ENCODE measurements at regions not wholly inside any gene's neighbourhood (a gene's known extent, or its start where the extent isn't known, plus 50 kb on each side); places are given as distances from the start of the nearest gene placed in this dataset.

- Histone ChIP-seq H3K27ac (ENCODE audit: low read depth, low read length) (no peak overlapping the region), H3K9me3 (ENCODE audit: insufficient read depth, low read length) (no peaks in the 10 kb centered on the region), H3K4me3 (ENCODE audit: insufficient read depth, low read length, poor library complexity, severe bottlenecking) (no peak overlapping the region), H3K27me3 (ENCODE audit: low read length) (no peaks in the 10 kb centered on the region), H4K20me1 (ENCODE audit: low read depth, low read length) (no peaks in the 10 kb centered on the region), H3F3A (ENCODE audit: insufficient read depth) (no peaks in the 10 kb centered on the region), H3K36me3 (ENCODE audit: low read length) (no peaks in the 10 kb centered on the region), H3K79me2 (ENCODE audit: insufficient read depth, low read length) (no peaks in the 10 kb centered on the region), H3K9me2 (replicated peaks; ENCODE audit: insufficient read depth, low read length) (no peaks in the 10 kb centered on the region), H2AFZ (ENCODE audit: low read depth, low read length, severe bottlenecking) (no peak overlapping the region), H3K9ac (ENCODE audit: low read length) (no peak overlapping the region), H3K4me2 (ENCODE audit: low read depth, low read length, poor library complexity, severe bottlenecking) (no peak overlapping the region)
- TF ChIP-seq EZH2phosphoT487 (conservative IDR thresholded peaks at IDR 0.05; ENCODE audit: low read length): no peak
- no peak for TF ChIP-seq CTCF (IDR thresholded peaks at IDR 0.05; ENCODE audit: insufficient read depth, low read length, poor library complexity, severe bottlenecking)
Measured at GRCh38 chr16:7090628-7091115, 242.0 kb upstream of the RBFOX1 start.

- H3K27ac ChIP-seq (ENCODE audit: low read depth, low read length): no peak overlapping the region
- no peaks in the 10 kb centered on the region for H3K9me3 ChIP-seq (ENCODE audit: insufficient read depth, low read length)
- H3K79me2 ChIP-seq (ENCODE audit: insufficient read depth, low read length): no peaks in the 10 kb centered on the region
- H4K20me1 ChIP-seq (ENCODE audit: low read depth, low read length): no peaks in the 10 kb centered on the region
- H2AFZ ChIP-seq (ENCODE audit: low read depth, low read length, severe bottlenecking): no peak overlapping the region
- no peaks in the 10 kb centered on the region for H3F3A ChIP-seq (ENCODE audit: insufficient read depth)
- H3K27me3 ChIP-seq (ENCODE audit: low read length): no peaks in the 10 kb centered on the region
- no peaks in the 10 kb centered on the region for H3K36me3 ChIP-seq (ENCODE audit: low read length)
- no peaks in the 10 kb centered on the region for H3K9me2 ChIP-seq (replicated peaks; ENCODE audit: insufficient read depth, low read length)
- H3K4me3 ChIP-seq (ENCODE audit: insufficient read depth, low read length, poor library complexity, severe bottlenecking): no peak overlapping the region
- no peak overlapping the region for H3K4me2 ChIP-seq (ENCODE audit: low read depth, low read length, poor library complexity, severe bottlenecking)
- H3K9ac ChIP-seq (ENCODE audit: low read length): no peak overlapping the region
- no peak for TF ChIP-seq EZH2phosphoT487 (conservative IDR thresholded peaks at IDR 0.05; ENCODE audit: low read length)
- no peak for TF ChIP-seq CTCF (IDR thresholded peaks at IDR 0.05; ENCODE audit: insufficient read depth, low read length, poor library complexity, severe bottlenecking)
Measured at GRCh38 chr16:7089751-7090150, 242.9 kb upstream of the RBFOX1 start.

- Histone ChIP-seq H3K27ac (ENCODE audit: low read depth, low read length) (no peak overlapping the region), H4K20me1 (ENCODE audit: low read depth, low read length) (no peaks in the 10 kb centered on the region), H3K9me3 (ENCODE audit: insufficient read depth, low read length) (no peaks in the 10 kb centered on the region), H3K79me2 (ENCODE audit: insufficient read depth, low read length) (no peaks in the 10 kb centered on the region), H3K4me2 (ENCODE audit: low read depth, low read length, poor library complexity, severe bottlenecking) (no peak overlapping the region), H3K4me3 (ENCODE audit: insufficient read depth, low read length, poor library complexity, severe bottlenecking) (no peak overlapping the region), H3K9ac (ENCODE audit: low read length) (no peak overlapping the region), H3F3A (ENCODE audit: insufficient read depth) (no peaks in the 10 kb centered on the region), H3K27me3 (ENCODE audit: low read length) (no peaks in the 10 kb centered on the region), H3K36me3 (ENCODE audit: low read length) (no peaks in the 10 kb centered on the region), H3K9me2 (replicated peaks; ENCODE audit: insufficient read depth, low read length) (no peaks in the 10 kb centered on the region), H2AFZ (ENCODE audit: low read depth, low read length, severe bottlenecking) (no peak overlapping the region)
- TF ChIP-seq CTCF (IDR thresholded peaks at IDR 0.05; ENCODE audit: insufficient read depth, low read length, poor library complexity, severe bottlenecking): no peak
- TF ChIP-seq EZH2phosphoT487 (conservative IDR thresholded peaks at IDR 0.05; ENCODE audit: low read length): no peak
Measured at GRCh38 chr16:7088711-7089110, 243.9 kb upstream of the RBFOX1 start.

Data from SU-DHL-6 (cell line).